RCC 7860 (cell line): ENCODE measurements at regions not wholly inside any gene's neighbourhood (a gene's known extent, or its start where the extent isn't known, plus 50 kb on each side); places are given as distances from the start of the nearest gene placed in this dataset.

Experiments
- DNase-seq: peaks from one replicate; pipeline ENCODE4 v3.0.0-alpha.2; 2015; ENCODE audit warnings: low spot score
- FAIRE-seq: peaks from 2 replicates; lab custom pipeline; 2012; peaks lifted over from hg19 to GRCh38; lab: Jason Lieb, UNC

- no peak for FAIRE-seq
- DNase-seq = no peak
Observed at GRCh38 chr14:24693983-24694382, 60.0 kb upstream of the GZMB start.

- DNase-seq (no peak), FAIRE-seq (no peak)
Observed at GRCh38 chr14:24693353-24693737, 59.4 kb upstream of the GZMB start.

GRCh38 chr14:24692382-24693352, 58.7 kb upstream of the GZMB start:
- DNase-seq = no peak
- FAIRE-seq = peak; percentile 41

- DNase-seq (no peak), FAIRE-seq (no peak)
Observed at GRCh38 chr14:24690492-24690891, 56.5 kb upstream of the GZMB start.

- no peak for DNase-seq
Observed at GRCh38 chr14:24688030-24688658, 54.2 kb upstream of the GZMB start.

More at GRCh38 chr14:24688030-24688658, 54.2 kb upstream of the GZMB start:
- FAIRE-seq = no peak
